ENCODE measurements at regions not wholly inside any gene's neighbourhood (a gene's known extent, or its start where the extent isn't known, plus 50 kb on each side); places are given as distances from the start of the nearest gene placed in this dataset.

DNA sequence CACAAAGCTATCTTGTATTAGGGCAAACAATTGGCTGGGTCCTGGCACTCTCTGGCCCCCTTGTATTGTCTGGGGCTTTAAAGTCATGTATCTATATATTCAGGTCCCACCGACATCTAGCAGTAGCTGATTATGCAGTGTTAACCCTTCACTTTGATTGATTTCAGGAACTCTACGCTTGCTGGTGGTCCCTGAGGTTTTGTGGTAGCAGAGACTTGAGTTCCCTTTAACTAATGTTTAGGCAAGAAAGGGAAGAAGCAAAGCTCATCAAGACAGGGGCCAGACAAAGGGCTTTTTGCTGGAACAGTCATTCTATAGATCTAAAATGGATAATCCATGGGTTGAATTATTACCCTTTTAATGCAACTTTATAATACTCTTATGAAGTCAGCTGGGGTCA lies 95.3 kb upstream of the EPB41L3 start:
- Histone ChIP-seq H3K27ac (ENCODE audit: control insufficient read depth, insufficient read depth, low read length) (no peak overlapping the region), H3K9me3 (ENCODE audit: control insufficient read depth, low read depth, low read length) (no peaks in the 10 kb centered on the region), H3K4me2 (ENCODE audit: control insufficient read depth, extremely low read depth, insufficient read depth, low read depth, low read length) (no peak overlapping the region), H3K9me1 (ENCODE audit: control insufficient read depth, extremely low read depth, insufficient read depth, low read length) (no peaks in the 10 kb centered on the region), H2AFZ (ENCODE audit: control insufficient read depth, low read length) (no peak overlapping the region), H3K79me2 (ENCODE audit: control insufficient read depth, insufficient read depth, low read length) (no peaks in the 10 kb centered on the region), H3K27me3 (ENCODE audit: control insufficient read depth, extremely low read depth, insufficient read depth, low read length) (no peaks in the 10 kb centered on the region), H3K4me3 (ENCODE audit: control insufficient read depth in 2 of 3, extremely low read depth in 1 of 3, insufficient read depth in 2 of 3, low read depth in 1 of 3, low read length in 3 of 3) (no peak overlapping the region), H3K4me1 (ENCODE audit: control insufficient read depth, extremely low read depth, insufficient read depth, low read length) (no peaks in the 10 kb centered on the region), H3K36me3 (ENCODE audit: control insufficient read depth in 2 of 2, extremely low read depth in 1 of 2, insufficient read depth in 2 of 2, low read length in 2 of 2) (no peaks in the 10 kb centered on the region), H3K9ac (ENCODE audit: control insufficient read depth, extremely low read depth, insufficient read depth, low read length) (no peak overlapping the region), H4K20me1 (ENCODE audit: control insufficient read depth, extremely low read depth, insufficient read depth, low read length) (no peaks in the 10 kb centered on the region)
- FAIRE-seq (no peak), DNase-seq (ENCODE audit: low read depth, low spot score) (no peak)
- no peak for TF ChIP-seq EZH2 (IDR thresholded peaks at IDR 0.05; ENCODE audit: low read length)
- TF ChIP-seq, protein P1, sequence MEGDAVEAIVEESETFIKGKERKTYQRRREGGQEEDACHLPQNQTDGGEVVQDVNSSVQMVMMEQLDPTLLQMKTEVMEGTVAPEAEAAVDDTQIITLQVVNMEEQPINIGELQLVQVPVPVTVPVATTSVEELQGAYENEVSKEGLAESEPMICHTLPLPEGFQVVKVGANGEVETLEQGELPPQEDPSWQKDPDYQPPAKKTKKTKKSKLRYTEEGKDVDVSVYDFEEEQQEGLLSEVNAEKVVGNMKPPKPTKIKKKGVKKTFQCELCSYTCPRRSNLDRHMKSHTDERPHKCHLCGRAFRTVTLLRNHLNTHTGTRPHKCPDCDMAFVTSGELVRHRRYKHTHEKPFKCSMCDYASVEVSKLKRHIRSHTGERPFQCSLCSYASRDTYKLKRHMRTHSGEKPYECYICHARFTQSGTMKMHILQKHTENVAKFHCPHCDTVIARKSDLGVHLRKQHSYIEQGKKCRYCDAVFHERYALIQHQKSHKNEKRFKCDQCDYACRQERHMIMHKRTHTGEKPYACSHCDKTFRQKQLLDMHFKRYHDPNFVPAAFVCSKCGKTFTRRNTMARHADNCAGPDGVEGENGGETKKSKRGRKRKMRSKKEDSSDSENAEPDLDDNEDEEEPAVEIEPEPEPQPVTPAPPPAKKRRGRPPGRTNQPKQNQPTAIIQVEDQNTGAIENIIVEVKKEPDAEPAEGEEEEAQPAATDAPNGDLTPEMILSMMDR (optimal IDR thresholded peaks at IDR 0.05 in 1 of 3, IDR thresholded peaks at IDR 0.05 in 1 of 3, conservative IDR thresholded peaks at IDR 0.05 in 1 of 3; ENCODE audit: extremely low read depth in 1 of 3, insufficient read depth in 2 of 3, low read length in 3 of 3), result no peak
- dilution Hi-C loops (cut with MboI; ENCODE audit: extremely low pct_ligation_motif_present, low sequenced_read_pairs), result no loop called here

DNA sequence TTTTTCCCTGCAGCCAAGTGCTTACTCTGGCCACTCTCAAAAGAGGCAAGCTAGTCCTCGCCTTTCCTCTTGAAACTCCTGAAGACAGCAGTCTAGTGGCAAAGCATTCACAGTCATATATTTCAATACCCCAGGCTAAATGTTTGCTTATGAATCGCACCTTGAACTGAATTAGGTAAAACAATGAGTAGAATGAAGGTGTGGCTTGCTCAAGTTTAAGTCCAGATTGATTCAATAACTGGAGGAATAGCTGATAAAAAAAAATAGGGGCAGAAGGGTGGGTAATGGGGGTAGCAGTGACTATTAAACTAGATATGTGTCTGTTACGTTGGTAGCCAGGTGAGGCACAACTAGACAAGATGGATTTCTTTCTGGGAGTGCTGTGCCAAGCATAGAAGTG lies 88.2 kb upstream of the EPB41L3 start:
- no peak overlapping the region for H3K4me2 ChIP-seq (ENCODE audit: control insufficient read depth, extremely low read depth, insufficient read depth, low read depth, low read length)
- H3K4me1 ChIP-seq (ENCODE audit: control insufficient read depth, extremely low read depth, insufficient read depth, low read length), result peaks cover 4% of the 10 kb centered on the region
- H3K36me3 ChIP-seq (ENCODE audit: control insufficient read depth in 2 of 2, extremely low read depth in 1 of 2, insufficient read depth in 2 of 2, low read length in 2 of 2), result no peaks in the 10 kb centered on the region
- DNase-seq (ENCODE audit: low read depth, low spot score), result no peak
- no peak overlapping the region for H2AFZ ChIP-seq (ENCODE audit: control insufficient read depth, low read length)
- H3K79me2 ChIP-seq (ENCODE audit: control insufficient read depth, insufficient read depth, low read length), result no peaks in the 10 kb centered on the region
- H3K27me3 ChIP-seq (ENCODE audit: control insufficient read depth, extremely low read depth, insufficient read depth, low read length), result peaks cover 30% of the 10 kb centered on the region
- TF ChIP-seq EZH2 (IDR thresholded peaks at IDR 0.05; ENCODE audit: low read length), result no peak
- TF ChIP-seq, protein P1 (optimal IDR thresholded peaks at IDR 0.05 in 1 of 3, IDR thresholded peaks at IDR 0.05 in 1 of 3, conservative IDR thresholded peaks at IDR 0.05 in 1 of 3; ENCODE audit: extremely low read depth in 1 of 3, insufficient read depth in 2 of 3, low read length in 3 of 3), result no peak
- no peak overlapping the region for H3K27ac ChIP-seq (ENCODE audit: control insufficient read depth, insufficient read depth, low read length)
- dilution Hi-C loops (cut with MboI; ENCODE audit: extremely low pct_ligation_motif_present, low sequenced_read_pairs), result no loop called here
- H3K9me3 ChIP-seq (ENCODE audit: control insufficient read depth, low read depth, low read length), result no peaks in the 10 kb centered on the region
- H3K9me1 ChIP-seq (ENCODE audit: control insufficient read depth, extremely low read depth, insufficient read depth, low read length), result no peaks in the 10 kb centered on the region
- no peak for FAIRE-seq
- no peak overlapping the region for H3K4me3 ChIP-seq (ENCODE audit: control insufficient read depth in 2 of 3, extremely low read depth in 1 of 3, insufficient read depth in 2 of 3, low read depth in 1 of 3, low read length in 3 of 3)
- no peak overlapping the region for H3K9ac ChIP-seq (ENCODE audit: control insufficient read depth, extremely low read depth, insufficient read depth, low read length)
- no peaks in the 10 kb centered on the region for H4K20me1 ChIP-seq (ENCODE audit: control insufficient read depth, extremely low read depth, insufficient read depth, low read length)

Measured in keratinocyte (primary cell).